ENCODE measurements at regions not wholly inside any gene's neighbourhood (a gene's known extent, or its start where the extent isn't known, plus 50 kb on each side); places are given as distances from the start of the nearest gene placed in this dataset.

- H2BK15ac ChIP-seq (ENCODE audit: low read depth, low read length) = no peak overlapping the region
- peaks cover 3 to 14% (median 5%) of the 10 kb centered on the region in 3 experiments; a peak in 4 of 7 replicates for H3K36me3 Mint-ChIP-seq (ENCODE audit: insufficient read depth in 1 of 3, low read depth in 3 of 3)
- H3K23ac ChIP-seq (ENCODE audit: insufficient read length, low read depth, low read length) = no peak overlapping the region
- H3K4me3 Mint-ChIP-seq = no peak overlapping the region
- H3K27me3 ChIP-seq (ENCODE audit: insufficient read depth, low read length) = no peaks in the 10 kb centered on the region
- no peaks in the 10 kb centered on the region for H3K9me3 ChIP-seq (ENCODE audit: control insufficient read depth, low read depth, low read length)
- H3K18ac ChIP-seq (ENCODE audit: insufficient read length, low read depth, low read length) = no peak overlapping the region
- H2BK120ac ChIP-seq (ENCODE audit: low read depth, low read length, poor library complexity, severe bottlenecking) = no peak overlapping the region
- no CpG with 5 or more reads among the region's 8 CpGs for WGBS (ENCODE audit: extremely low coverage, insufficient read length, low lambda C conversion rate)
- TF ChIP-seq CTCF (conservative IDR thresholded peaks at IDR 0.05) = no peak
- H3K4me2 ChIP-seq (ENCODE audit: insufficient read depth, insufficient read length, low read length) = no peak overlapping the region
- no peak overlapping the region for H2AK5ac ChIP-seq (ENCODE audit: insufficient read length, low read length)
- no peak overlapping the region for H2BK12ac ChIP-seq (ENCODE audit: insufficient read length, low read depth, low read length)
- H3K4ac ChIP-seq (ENCODE audit: low read depth, low read length) = no peak overlapping the region
- H3K9ac ChIP-seq (ENCODE audit: extremely low read depth, insufficient read length, low read length) = no peak overlapping the region
- H3K23me2 ChIP-seq (ENCODE audit: insufficient read length, low read depth, low read length, poor library complexity, severe bottlenecking) = no peaks in the 10 kb centered on the region
- no peaks in the 10 kb centered on the region; the same call in 1 of the 2 replicates for H3K4me1 ChIP-seq (ENCODE audit: insufficient read depth, low read length)
- no peak overlapping the region for H3T11ph ChIP-seq (ENCODE audit: low read length)
- H2AFZ ChIP-seq (ENCODE audit: low read length) = no peak overlapping the region
- no peak overlapping the region for H3K14ac ChIP-seq (ENCODE audit: insufficient read depth, low read length)
- no peak overlapping the region; a peak in 1 of 7 replicates for H3K27ac Mint-ChIP-seq
- no peak overlapping the region for H2BK5ac ChIP-seq (ENCODE audit: insufficient read length, low read length)
- H3K79me2 ChIP-seq (ENCODE audit: insufficient read depth, low read length) = no peaks in the 10 kb centered on the region; the same call in 1 of the 2 replicates
- H3K27ac ChIP-seq (ENCODE audit: insufficient read length, low read depth, low read length) = no peak overlapping the region
- no peak overlapping the region for H4K91ac ChIP-seq (ENCODE audit: insufficient read length, low read depth, low read length)
- H4K20me1 ChIP-seq (ENCODE audit: control insufficient read depth, insufficient read depth, insufficient read length) = no peaks in the 10 kb centered on the region
- H3K27me3 Mint-ChIP-seq (ENCODE audit: low read depth) = no peaks in the 10 kb centered on the region
- peaks cover 2 to 8% of the 10 kb centered on the region in 2 experiments; a peak in 3 of 5 replicates for H3K9me3 Mint-ChIP-seq
- H4K8ac ChIP-seq (replicated peaks; ENCODE audit: insufficient read length, low read depth, low read length) = no peak overlapping the region
- H2BK20ac ChIP-seq (ENCODE audit: low read depth, low read length, poor library complexity, severe bottlenecking) = no peak overlapping the region
- peak overlapping the region; percentile 21 for H4K5ac ChIP-seq (ENCODE audit: insufficient read length, low read depth, low read length)
- H3K79me1 ChIP-seq (ENCODE audit: insufficient read depth, low read depth, low read length, poor library complexity, severe bottlenecking) = no peaks in the 10 kb centered on the region
- no peak overlapping the region for H3K56ac ChIP-seq (ENCODE audit: insufficient read length, low read depth, low read length)
- DNase-seq = no peak
- H3K4me1 Mint-ChIP-seq = peaks cover 0 to 17% of the 10 kb centered on the region in 2 experiments; a peak in 2 of 4 replicates
Measured at GRCh38 chr2:173578404-173579107, 223.9 kb downstream of the CDCA7 start.
